AG09319 (cell line): ENCODE measurements at regions not wholly inside any gene's neighbourhood (a gene's known extent, or its start where the extent isn't known, plus 50 kb on each side); places are given as distances from the start of the nearest gene placed in this dataset.
A peak's percentile ranks its signal among the peaks of the same experiment; 100 is the strongest.

Experiments
- DNase-seq: peaks from one replicate; pipeline ENCODE4 v3.0.0-alpha.2; 2010; ENCODE audit warnings: low read depth; ENCODE audit errors: extremely low read depth
- CTCF ChIP-seq: IDR thresholded peaks from 2 replicates; pipeline ENCODE4 v1.5.1; 2011; ENCODE audit warnings: low read depth, mild to moderate bottlenecking, inconsistent platforms, low read length, moderate library complexity

GRCh38 chr13:34155931-34156607 is 338.1 kb downstream of the RFC3 start:
- no peak for TF ChIP-seq CTCF
- no peak for DNase-seq

GRCh38 chr13:34156841-34157365 is 339.0 kb downstream of the RFC3 start:
- no peak for TF ChIP-seq CTCF
- DNase-seq: peak; percentile 46

GRCh38 chr13:34159946-34160345 is 342.0 kb downstream of the RFC3 start:
- no peak for TF ChIP-seq CTCF
- DNase-seq: no peak

GRCh38 chr13:34161931-34162543 is 344.1 kb downstream of the RFC3 start:
- peak; percentile 37 for DNase-seq

GRCh38 chr13:34162544-34162933 is 344.6 kb downstream of the RFC3 start:
- no peak for TF ChIP-seq CTCF
- no peak for DNase-seq

More at GRCh38 chr13:34161931-34162543, 344.1 kb downstream of the RFC3 start:
- TF ChIP-seq CTCF: no peak

- TF ChIP-seq CTCF: no peak
- DNase-seq: no peak
Observed at GRCh38 chr13:34164582-34164981, 346.6 kb downstream of the RFC3 start.

GRCh38 chr13:34165158-34165557 is 347.2 kb downstream of the RFC3 start:
- no peak for TF ChIP-seq CTCF
- DNase-seq: no peak
